Uterus (tissue), 3 donors: ENCODE measurements at regions not wholly inside any gene's neighbourhood (a gene's known extent, or its start where the extent isn't known, plus 50 kb on each side); places are given as distances from the start of the nearest gene placed in this dataset.

ENCODE experiments used
- DNase-seq, 2 donors: peaks; one replicate each; pipeline ENCODE4 v3.0.0-alpha.2; 2019 to 2020
- H3K27ac ChIP-seq, 2 donors: fragments of 200-600 bp; sonication (generic); 1 replicate in 1 of 2; 2 replicates in 1 of 2; pipeline ENCODE4 v1.5.1; 2016 to 2018
- H3K27me3 ChIP-seq, 2 donors: fragments of 200-600 bp; sonication (generic); one replicate each; pipeline ENCODE4 v1.5.1; 2018 to 2019; ENCODE audit warnings: control low read depth in 1 of 2
- H3K36me3 ChIP-seq, 2 donors: fragments of 200-600 bp; sonication (generic); one replicate each; pipeline ENCODE4 v1.5.1; 2019; ENCODE audit warnings: control low read depth in 1 of 2
- H3K4me1 ChIP-seq, 2 donors: fragments of 200-600 bp; sonication (generic); one replicate each; pipeline ENCODE4 v1.5.1; 2018 to 2019; ENCODE audit warnings: control low read depth in 1 of 2
- H3K4me3 ChIP-seq, 2 donors: fragments of 200-600 bp; sonication (generic); 1 replicate in 1 of 2; 2 replicates in 1 of 2; pipeline ENCODE4 v1.5.1; 2018 to 2019; ENCODE audit warnings: mild to moderate bottlenecking in 1 of 2
- H3K9me3 ChIP-seq, 2 donors: fragments of 200-600 bp; sonication (generic); one replicate each; pipeline ENCODE4 v1.5.1; 2019; ENCODE audit warnings: control low read depth in 1 of 2
- CTCF ChIP-seq, 4 experiments: fragments of 200-600 bp in 2 of 4; fragments of 450-650 bp in 2 of 4; sonication (generic) in 2 of 4; IDR thresholded peaks; one replicate each; pipeline ENCODE4 v1.5.1; 2016 to 2019; ENCODE audit warnings: antibody characterized with exemption in 4 of 4, mild to moderate bottlenecking in 2 of 4, moderate library complexity in 1 of 4
- POLR2A ChIP-seq, 2 donors: fragments of 450-650 bp; IDR thresholded peaks; one replicate each; pipeline ENCODE4 v1.6.1; 2016; ENCODE audit warnings: antibody characterized with exemption in 2 of 2, mild to moderate bottlenecking in 1 of 2, moderate library complexity in 1 of 2
- intact Hi-C: fragments of 100-400 bp; cut with DNase I; formaldehyde crosslinking; loops from one replicate; pipeline ENCODE4 v1.15.1; 2023; ENCODE audit warnings: low total_unique reads
- donor health status: DM: yes; HTN: yes; CAD: no.

GRCh38 chr1:187665483-187665882 lies 836.7 kb downstream of the PLA2G4A start:
- no peak overlapping the region for H3K27ac ChIP-seq
- no peaks in the 10 kb centered on the region for H3K27me3 ChIP-seq
- H3K4me1 ChIP-seq: no peaks in the 10 kb centered on the region
- no peaks in the 10 kb centered on the region for H3K36me3 ChIP-seq
- TF ChIP-seq CTCF (IDR thresholded peaks at IDR 0.05) (no peak), POLR2A (IDR thresholded peaks at IDR 0.05) (no peak)
- H3K4me3 ChIP-seq: no peak overlapping the region
- H3K9me3 ChIP-seq: no peaks in the 10 kb centered on the region
- DNase-seq: no peak
- intact Hi-C loops: no loop called here

DNA sequence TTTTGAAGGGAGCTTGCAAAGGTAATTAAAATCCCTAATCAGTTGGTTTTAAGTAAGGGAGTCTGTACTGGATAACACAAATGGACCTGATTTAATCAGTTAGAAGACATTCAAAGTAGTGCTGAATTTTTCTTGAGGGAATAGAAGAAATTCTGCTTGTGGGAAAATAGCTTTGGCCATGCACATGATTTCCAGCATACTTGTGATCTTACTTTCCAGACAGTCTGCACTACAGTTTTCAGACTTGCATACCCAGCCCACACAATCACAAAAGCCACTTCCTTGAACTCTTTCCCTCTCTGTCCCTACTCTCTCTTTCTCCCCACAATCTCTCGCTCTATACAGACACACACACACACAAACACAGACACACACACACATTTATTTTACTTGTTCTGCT lies 852.1 kb downstream of the PLA2G4A start:
- Histone ChIP-seq H3K36me3 (no peaks in the 10 kb centered on the region), H3K27ac (no peak overlapping the region), H3K27me3 (peaks cover 0 to 5% of the 10 kb centered on the region in 2 donors), H3K9me3 (no peaks in the 10 kb centered on the region), H3K4me1 (no peaks in the 10 kb centered on the region), H3K4me3 (no peak overlapping the region)
- TF ChIP-seq CTCF (IDR thresholded peaks at IDR 0.05) (no peak), POLR2A (IDR thresholded peaks at IDR 0.05) (no peak)
- no peak for DNase-seq
- intact Hi-C loops: no loop called here

DNA sequence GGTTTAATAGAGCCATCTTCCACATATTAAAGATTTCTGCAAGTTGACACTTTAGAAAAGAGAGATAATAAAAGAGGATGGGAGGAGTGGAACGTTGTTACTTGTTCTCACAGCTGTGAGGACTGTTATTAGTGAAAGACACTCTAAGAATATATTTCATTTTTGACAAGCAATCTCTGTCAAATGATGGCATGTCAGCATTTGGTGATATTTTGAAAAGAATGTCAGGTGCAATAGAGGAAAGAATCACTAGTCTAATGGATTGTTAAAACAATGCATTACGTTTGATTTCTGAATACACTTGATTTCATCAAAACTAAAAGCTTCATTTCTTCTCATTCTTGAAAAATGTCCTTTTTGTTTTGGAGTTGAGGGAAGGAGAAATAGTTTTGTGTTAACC lies 853.4 kb downstream of the PLA2G4A start:
- TF ChIP-seq CTCF (IDR thresholded peaks at IDR 0.05) (no peak), POLR2A (IDR thresholded peaks at IDR 0.05) (no peak)
- Histone ChIP-seq H3K4me1 (no peaks in the 10 kb centered on the region), H3K36me3 (no peaks in the 10 kb centered on the region), H3K4me3 (no peak overlapping the region), H3K9me3 (no peaks in the 10 kb centered on the region), H3K27me3 (peaks cover 0 to 5% of the 10 kb centered on the region in 2 donors), H3K27ac (no peak overlapping the region)
- intact Hi-C loops: no loop called here
- no peak for DNase-seq

GRCh38 chr1:187685333-187685732 lies 856.6 kb downstream of the PLA2G4A start:
- no peak for DNase-seq
- Histone ChIP-seq H3K27ac (no peak overlapping the region), H3K9me3 (no peaks in the 10 kb centered on the region), H3K4me1 (no peaks in the 10 kb centered on the region), H3K27me3 (peaks cover 0 to 5% of the 10 kb centered on the region in 2 donors), H3K4me3 (no peak overlapping the region), H3K36me3 (no peaks in the 10 kb centered on the region)
- intact Hi-C loops: no loop called here
- TF ChIP-seq POLR2A (IDR thresholded peaks at IDR 0.05) (no peak), CTCF (IDR thresholded peaks at IDR 0.05) (no peak)

DNA sequence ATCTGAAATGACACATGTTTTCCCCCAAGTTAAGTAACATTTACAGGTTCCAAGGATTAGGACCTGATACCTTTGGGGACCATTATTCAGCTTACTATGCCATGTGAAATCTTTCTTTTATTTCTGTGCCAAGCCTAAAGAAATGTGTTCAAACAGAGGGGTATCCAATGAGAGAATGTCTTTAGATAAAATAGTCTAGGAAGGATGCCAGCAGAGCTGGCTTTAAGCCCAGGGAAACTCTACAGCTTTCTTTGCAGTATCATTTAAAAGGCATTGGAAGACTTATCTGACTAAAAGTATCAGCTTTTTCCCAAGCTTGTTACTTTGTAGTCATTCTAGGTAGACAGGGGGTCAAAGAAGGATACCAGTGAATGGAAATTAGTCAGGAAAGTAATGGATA lies 860.4 kb downstream of the PLA2G4A start:
- intact Hi-C loops: no loop called here
- peaks cover 0 to 4% of the 10 kb centered on the region in 2 donors for H3K27me3 ChIP-seq
- H3K4me1 ChIP-seq: no peaks in the 10 kb centered on the region
- TF ChIP-seq CTCF (IDR thresholded peaks at IDR 0.05) (no peak), POLR2A (IDR thresholded peaks at IDR 0.05) (no peak)
- DNase-seq: no peak
- no peak overlapping the region for H3K27ac ChIP-seq
- H3K9me3 ChIP-seq: no peaks in the 10 kb centered on the region
- no peaks in the 10 kb centered on the region for H3K36me3 ChIP-seq
- no peak overlapping the region for H3K4me3 ChIP-seq
